Stimulated activated CD8-positive, alpha-beta memory T cell treated with anti-CD3 and anti-CD28 coated beads, Interleukin-2, amount 100 ng/mL, for 1 hour (primary cell): ENCODE measurements at regions not wholly inside any gene's neighbourhood (a gene's known extent, or its start where the extent isn't known, plus 50 kb on each side); places are given as distances from the start of the nearest gene placed in this dataset.
"Not testable (repeated sequence)": the region's sequence is repeated elsewhere in the genome, so short reads cannot be mapped to it uniquely, and the experiment has no call there.

Source experiments
- DNase-seq, 2 donors: peaks; one replicate each; pipeline ENCODE4 v3.0.0-alpha.2; 2020; ENCODE audit warnings: low read depth in 2 of 2

DNA sequence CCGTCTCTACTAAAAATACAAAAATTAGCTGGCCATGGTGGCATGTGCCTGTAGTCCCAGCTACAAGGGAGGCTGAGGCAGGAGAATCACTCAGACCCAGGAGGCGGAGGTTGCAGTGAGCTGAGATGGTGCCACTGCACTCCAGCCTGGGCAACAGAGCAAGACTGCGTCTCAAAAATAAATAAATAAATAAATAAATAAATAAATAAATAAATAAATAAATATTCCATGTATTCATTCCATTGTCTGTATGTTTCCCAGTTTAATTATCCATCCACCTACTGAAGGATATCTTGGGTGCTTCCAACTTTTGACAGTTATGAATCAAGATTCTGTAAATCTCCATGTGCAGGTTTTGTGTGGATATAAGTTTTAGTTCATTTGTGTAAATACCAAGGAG, 397.4 kb upstream of the SLC35B3 start:
- DNase-seq = not testable (repeated sequence)

DNA sequence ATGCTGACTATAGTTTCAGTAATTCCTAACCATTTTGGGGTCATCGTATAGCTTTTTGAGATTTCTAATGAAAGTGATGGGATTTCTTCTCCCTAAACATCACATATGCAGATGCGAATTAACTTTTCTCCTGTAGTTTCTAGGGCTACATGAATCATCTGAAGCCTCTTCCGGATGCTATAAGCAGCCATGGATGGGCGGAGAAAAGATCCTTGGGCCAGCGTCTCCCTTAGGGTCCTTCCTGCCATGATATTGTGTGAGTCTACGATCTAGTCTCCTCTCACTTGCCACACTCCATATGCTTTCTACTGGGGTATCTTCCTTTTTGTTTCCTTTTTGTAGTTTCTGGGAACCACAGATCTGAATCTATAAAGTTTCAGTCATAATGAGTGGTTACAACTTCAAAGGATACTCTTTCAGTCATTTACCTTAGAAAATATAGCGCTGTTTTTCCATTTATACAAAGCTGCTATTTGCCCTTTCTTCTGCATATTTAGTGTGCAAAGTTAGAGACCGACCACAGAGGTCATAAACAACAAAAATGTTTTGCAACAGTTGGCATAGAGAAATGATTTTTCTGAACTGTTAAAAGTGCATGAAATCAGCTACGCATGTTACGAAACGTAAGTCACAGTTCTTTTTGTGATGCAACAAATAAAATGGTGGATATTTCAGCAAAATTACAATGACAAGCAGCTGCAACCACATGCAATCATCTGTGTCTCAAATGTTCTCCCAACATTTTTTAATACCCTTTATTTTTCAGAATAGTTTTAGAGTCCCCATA, 396.2 kb upstream of the SLC35B3 start:
- DNase-seq = no peak

DNA sequence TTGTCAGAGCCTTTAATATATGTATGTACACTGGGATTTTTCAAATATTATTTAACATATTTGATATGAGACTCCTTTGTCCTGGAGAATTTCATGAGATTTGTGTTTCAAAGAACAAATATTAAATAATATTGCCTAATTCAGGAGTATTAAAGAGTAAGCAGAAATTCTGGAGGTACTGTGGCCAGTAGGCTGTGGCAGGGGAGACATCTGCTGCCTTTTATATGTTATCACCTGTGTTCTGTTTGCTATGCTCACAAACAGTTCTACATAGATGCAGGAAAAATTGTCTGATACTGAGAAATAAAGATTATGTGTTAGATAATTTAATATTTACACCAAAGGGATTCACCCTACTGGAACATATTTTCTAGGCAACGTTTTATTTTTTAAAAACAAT, 395.4 kb upstream of the SLC35B3 start:
- DNase-seq = no peak

DNA sequence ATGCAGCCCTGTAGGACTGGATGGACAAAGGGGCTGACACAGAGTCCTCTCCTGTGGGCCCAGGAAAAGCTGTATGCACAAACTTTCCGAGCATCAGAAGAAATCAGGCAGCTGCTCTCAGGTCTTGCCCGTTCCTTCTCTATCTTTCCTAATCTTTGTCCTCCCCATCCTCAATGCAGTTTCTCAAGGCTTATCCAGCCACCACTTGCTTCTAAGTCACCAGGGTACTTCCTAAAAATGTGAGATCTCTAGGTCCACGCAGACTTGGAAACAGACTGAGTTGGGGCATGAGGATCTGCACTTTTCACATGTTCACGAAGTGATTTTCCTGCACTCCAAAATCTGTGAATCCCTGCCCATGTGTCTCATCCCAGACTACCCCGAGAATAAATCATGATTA, 394.5 kb upstream of the SLC35B3 start:
- DNase-seq = no peak

DNA sequence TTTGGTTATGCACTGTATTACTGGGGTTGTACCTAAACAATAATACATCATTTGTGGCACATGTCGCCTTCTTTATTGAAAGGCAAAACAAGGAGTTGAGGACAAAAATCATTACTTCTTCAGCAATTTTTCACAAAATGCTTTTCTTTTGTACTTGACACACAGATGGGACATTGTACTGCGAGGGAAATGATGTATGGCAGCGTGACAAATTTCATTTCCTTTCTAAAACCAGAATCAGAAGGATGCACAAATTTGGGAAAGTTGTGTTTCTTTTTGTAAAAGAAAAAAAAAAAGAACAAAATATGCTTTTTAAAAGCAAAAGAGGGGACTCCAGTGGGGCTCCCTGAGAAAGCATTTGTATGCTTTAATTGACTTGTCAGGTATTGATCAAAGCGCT, 394.0 kb upstream of the SLC35B3 start:
- no peak for DNase-seq

DNA sequence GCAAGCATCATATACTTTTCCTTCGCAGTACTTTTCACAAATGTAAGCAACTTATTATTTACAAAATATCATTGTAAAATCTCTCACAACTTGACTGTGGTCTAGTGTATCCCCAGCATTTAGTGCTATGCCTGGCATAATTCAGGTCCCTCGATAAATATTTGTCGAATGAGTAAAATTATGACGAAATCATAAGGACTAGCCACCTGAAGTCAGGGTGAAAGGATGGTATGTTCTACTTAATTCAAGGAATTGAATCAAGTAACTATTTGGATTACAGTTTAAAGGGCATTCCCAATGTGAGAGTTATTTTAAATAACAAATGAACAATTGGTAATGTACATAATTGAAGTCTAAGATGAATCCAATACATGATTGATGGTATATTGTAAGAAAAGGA, 393.0 kb upstream of the SLC35B3 start:
- no peak for DNase-seq

DNA sequence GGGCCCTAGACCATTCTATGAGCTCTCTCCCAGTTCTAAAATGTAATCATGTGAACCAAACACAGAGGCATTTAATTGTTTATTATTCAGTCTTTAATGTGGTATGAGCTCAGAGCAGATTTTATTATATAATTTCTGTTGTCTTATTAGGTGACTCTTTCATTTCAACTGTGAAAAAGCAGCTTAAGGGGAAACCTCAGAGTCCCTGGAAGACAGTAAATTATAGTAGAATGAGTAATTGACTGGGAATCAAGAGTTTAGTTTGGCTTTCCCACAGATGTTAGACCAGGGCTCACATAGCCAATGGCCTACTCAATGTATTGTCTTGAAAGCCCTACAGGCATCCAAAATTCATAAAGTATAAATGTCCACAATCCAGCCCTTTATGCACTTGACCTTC, 390.4 kb upstream of the SLC35B3 start:
- no peak for DNase-seq

DNA sequence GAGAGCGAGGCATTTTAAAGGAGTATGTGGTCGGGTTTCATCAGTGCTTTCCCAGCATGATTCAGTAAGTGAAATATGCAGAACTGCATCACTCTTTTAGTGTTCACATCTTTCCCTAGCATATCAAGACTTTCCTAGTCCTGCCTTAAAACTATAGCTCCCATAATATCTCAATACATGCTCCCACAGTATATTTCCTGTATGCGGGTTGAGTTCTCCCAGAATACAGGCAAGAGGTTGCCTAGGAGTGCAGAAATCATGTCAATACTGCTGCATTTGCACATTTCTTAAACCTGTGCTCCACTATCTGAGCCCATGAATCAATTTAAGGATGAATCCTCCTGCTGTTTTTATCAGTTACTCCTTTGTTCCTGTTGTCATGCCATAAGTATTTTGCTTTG, 386.6 kb upstream of the SLC35B3 start:
- no peak for DNase-seq

DNA sequence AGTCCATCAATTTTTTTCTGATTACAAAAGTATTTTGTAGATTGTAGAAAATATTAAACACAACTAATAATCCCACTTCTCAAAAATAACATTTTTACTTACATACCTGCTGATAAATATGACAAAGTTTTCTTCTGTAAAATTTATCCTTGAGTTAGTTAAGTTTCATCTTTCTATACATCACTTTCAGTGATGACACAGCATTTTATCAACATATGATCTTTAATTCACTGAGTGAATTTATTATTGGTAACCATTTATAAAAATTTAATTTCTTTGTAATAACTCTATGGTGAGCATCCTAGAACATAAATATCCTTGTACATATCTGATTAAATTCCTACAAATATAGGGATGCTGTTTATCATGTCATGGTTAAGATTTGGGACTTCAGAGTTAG, 385.0 kb upstream of the SLC35B3 start:
- DNase-seq = no peak

DNA sequence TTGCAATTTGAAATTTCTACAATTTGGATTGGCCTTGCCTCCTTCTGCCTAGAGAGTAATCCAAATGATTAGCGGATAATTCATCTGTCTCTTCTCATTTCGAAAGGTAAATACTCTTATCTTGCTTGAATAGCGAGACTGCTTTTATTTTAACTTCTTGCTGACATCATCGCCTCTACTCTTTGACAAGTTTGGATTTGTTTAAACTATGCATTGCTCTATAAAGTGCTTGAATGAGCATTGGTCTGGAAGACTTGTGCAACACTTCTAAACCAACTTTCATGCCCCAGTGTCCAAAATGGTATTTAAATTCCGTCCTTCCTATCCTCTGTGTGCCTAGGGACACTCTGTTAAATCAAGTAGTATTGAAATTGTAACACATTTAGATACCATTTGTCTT, 384.1 kb upstream of the SLC35B3 start:
- DNase-seq = no peak

DNA sequence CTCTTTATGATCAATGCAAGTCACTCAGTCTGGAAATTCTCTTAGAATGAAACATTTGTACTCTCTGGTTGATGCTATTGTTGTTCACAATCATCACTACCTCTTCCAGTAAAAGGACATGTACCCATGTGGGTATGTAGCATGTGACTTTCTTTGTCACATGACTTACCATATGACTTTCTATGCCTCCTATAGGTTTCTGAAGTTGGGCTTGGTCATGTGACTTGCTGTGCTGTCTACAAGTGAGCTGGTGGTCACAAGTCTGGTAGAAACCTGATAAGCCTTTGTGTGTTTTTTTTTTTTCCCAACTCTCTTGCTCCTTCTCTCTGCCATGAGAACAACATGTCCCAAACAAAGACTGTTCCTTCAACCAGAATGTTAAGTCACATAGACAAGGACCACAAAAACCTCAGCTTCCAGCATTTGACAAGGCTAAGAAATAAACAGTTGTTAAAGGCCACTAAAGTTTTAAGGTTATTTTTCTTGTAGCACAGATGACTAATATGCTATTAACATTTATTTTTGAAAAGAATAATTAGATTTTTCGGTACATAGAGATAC, 379.2 kb upstream of the SLC35B3 start:
- no peak for DNase-seq

DNA sequence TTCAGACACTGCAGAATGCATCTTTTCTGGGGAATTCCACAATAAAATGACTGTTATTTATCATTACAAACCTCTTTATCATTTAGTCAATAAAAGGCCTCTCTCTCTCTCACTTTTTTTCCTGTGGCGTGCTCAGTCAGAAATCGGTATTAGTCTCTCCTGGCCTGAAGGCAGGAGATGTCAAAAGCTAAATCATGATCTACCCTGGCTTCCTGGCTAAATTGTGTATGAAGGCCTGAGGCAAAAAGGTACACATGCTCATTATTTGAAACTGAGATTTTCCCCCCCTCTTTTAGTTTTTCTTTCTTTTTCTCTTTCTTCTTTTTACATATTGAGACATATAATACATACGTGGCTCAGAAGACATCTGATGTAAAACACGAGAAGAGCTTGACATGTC, 375.0 kb upstream of the SLC35B3 start:
- no peak for DNase-seq

DNA sequence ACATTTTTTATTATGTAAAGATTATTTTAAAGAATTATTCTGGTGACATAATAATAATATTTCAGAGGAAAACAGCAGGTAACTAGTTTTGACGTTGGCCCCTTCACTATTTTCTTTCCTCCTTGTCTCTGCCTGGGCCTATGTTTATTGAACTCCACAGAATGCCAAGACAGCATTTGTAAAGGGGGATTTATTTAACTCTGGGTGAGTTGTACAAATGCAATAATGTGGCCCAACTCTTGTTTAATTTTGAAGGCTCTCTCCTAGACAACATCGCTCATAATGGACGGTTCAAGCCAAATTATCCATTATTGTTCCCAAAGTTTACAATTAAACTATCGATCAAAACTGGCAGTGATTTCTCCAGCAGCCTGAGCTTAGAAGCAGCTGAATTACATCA, 374.3 kb upstream of the SLC35B3 start:
- no peak for DNase-seq

DNA sequence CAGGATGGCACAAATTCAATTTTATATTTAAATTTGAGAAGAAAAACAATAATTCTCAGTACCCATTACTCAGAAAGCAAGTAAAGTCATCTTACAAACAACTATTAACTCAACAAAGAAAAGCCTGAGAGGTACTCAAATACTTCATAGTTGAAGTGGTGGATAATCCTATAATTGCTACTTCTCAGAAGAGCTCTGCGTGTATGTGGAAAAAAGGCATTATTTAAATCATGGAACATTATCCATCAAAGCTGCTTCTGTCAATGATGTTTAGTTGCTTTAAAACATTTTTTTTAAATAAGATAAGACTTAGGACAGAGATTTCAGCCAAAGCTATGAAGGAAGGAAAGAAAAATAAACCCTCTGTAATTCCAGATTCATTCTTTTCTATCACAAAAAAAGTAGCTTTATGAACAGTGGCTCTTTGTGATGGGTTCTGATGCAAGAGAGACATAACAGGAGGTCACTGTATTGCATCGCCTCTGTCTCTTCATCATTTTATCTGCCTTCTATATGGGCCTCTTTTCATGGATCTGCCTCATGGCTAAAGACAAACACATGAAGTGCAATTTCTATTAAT, 367.9 kb upstream of the SLC35B3 start:
- DNase-seq = no peak

DNA sequence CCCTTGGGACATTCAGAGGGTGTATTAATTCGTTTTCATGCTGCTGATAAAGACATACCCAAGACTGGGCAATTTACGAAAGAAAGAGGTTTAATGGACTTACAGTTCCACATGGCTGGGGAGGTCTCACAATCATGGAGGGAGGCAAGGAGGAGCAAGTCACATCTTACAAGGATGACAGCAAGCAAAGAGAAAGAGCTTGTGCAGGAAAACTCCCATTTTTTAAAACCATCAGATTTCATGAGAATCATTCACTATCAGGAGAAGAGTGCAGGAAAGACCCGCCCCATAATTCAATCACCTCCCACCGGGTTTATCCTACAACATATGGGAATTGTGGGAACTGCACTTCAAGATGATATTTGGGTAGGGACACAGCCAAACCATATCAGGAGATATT, 367.1 kb upstream of the SLC35B3 start:
- DNase-seq = not testable (repeated sequence)

DNA sequence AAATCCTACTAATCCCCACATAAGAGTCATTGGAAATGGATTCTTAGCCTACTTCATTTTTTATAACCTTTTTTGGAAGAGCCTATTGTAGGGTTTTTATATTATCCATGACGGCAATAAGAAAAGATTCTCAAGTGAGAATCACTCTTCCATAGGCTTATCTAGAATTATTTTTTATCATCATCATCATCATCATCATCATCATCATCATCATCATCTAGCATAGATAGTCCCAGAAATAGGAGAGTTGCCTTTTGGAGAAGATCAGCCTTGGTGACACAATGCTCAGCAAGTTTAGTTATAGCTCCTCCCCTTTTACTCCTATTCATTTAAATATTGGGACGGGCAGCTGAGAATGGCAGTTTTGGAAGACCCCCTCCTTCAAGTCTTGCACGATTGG, 359.1 kb upstream of the SLC35B3 start:
- no peak for DNase-seq

DNA sequence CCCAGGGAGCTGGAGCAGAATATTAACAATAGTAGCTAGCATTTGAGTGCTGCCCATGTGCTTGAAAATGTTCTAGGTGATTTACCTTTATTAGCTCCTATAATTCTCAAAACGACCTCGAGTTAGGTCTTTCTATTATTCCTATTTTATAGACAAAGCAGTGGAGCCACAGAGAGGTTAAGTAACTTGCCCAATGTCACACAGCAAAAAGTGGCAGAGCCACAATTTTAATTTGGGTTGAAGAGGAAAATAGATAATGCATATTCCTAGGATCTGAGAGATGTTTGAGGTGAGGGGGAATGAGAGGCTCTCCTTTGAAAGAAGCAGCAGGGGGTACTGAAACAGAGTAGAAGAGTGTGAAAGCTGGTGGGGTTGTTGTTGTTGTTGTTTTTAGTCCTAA, 354.5 kb upstream of the SLC35B3 start:
- no peak for DNase-seq

DNA sequence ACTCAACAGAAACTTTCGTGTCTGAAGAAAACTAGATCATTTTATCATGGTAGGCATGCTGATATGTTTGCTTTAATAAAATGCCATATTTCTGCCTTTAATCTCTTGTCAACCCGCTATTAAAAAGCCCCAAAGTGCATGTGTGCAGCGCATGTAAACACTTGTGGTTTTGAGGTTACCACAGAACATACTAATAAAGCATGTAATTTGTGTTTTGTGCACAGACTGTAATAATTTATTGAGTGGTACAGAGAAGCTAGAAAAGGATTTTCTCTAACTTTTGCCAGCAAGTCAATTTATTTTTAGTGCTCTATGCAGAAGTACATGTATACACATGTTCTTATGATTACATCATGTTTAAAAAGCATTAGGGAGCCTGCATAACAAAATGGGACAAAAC, 349.9 kb upstream of the SLC35B3 start:
- DNase-seq = no peak

DNA sequence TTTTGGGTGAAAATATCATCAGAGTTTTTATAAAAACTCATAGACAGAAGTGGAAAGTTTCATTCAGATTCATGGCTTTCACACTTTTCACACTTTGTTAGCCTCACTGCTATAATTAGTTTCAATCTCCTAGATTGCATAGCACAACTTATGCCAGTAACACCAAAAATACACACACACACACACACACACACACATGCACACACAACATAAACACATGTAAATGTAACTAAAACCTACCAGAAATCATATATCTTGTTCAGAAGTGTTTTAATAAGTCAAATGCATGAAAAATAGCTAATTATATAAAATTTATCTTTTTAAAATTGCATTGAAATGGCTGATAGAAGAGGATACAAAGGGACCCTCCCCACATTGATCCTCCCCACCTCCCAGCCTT, 347.8 kb upstream of the SLC35B3 start:
- DNase-seq = no peak

DNA sequence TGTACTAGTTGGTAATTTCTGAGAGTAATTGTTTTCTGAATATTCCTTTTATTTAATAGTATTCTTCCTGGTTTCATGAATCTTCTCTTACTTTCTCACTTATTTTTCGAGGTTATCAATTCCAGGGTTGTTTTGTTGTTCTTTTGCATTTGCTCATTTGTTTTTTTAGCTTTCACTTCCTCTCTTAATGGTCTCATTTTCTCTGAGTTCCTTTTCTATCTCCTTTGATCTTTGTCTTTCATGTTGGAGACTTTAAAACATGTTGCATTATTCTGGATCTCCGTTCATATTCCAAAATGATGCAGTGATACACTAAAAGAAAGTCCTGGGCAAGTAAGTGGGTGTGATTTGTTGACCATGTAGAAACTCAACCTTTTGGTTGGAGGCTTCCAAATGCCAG, 345.3 kb upstream of the SLC35B3 start:
- no peak for DNase-seq

DNA sequence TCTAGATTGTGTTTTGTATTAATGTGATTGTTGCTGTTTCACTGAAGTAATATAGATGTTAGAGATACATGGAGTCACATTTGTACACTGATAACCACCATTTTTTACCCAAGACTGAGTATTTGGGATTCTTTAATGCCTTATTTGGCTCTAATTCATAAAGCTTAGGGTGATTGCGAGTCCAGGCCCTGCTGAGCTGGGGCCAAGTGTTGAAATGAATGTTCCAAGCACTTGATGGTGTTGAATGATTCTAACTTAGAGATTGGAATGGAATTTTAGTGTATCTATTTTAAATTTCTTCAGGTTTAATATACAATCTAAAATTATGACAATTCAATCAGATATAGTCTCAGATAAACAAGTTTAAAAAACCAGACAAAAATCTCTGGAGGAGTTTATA, 329.4 kb upstream of the SLC35B3 start:
- no peak for DNase-seq

DNA sequence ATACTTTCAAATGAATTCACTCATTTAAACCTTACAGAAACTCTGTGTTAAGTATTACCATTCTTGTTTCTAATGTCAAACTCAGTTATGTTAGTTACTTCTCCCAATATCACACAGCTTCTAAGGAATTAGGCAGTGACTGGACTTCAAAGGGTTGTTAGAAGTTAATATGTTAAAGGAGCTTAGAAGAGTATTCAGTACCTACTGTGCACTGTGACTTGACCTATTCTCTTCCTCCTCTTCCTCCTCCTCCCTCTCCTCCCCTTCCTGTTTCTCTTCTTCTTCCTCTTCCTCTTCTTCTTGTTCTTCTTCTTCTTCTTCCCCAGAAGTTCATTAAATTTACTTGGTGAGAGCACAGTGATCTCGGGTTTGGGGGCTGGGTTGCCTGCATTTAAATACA, 325.6 kb upstream of the SLC35B3 start:
- no peak for DNase-seq

DNA sequence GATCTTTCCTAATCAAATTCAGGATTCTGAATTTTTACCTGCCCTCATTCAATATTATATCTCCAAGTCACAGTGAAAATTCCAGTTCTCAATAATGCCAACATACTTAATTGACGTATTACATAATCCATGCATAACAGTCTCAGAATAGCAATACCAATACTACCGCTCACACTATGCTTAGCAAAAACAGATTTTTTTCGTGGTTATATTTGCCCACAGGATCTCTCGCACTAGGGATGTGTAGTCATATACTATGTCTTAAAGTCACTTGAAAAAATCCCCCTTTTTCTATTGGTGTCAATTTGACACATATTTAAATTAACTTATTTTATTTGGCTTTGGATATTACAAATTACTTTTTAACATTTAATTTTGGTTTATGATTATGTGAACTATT, 323.1 kb upstream of the SLC35B3 start:
- DNase-seq = no peak

DNA sequence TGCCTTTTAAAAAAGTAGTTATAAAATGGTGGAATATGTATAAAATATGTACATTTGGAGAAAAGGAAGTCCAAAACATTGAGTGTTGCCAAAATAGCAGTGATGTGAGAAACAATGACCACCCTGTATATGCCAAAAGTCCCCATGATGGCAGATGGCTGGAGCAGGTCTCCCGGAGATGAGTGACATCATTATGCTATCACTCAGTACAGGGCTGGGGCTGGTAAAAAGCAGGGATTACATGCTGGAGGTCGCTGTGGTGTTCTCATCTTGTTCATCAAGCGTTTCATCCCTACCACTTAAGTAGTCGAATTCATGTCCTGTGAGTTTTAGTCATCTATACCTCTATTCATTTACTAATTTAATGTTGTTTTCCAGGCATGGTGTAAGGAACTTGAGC, 315.3 kb upstream of the SLC35B3 start:
- DNase-seq = no peak
